Coronary artery (tissue), 2 donors: ENCODE measurements at regions not wholly inside any gene's neighbourhood (a gene's known extent, or its start where the extent isn't known, plus 50 kb on each side); places are given as distances from the start of the nearest gene placed in this dataset.
A peak's percentile ranks its signal among the peaks of the same experiment; 100 is the strongest.

ENCODE experiments used
- DNase-seq: peaks from one replicate; pipeline ENCODE4 v3.0.0-alpha.2; 2017; ENCODE audit warnings: low spot score
- H3K27ac ChIP-seq, 2 donors: fragments of 200-600 bp; sonication (generic); one replicate each; pipeline ENCODE4 v1.5.1; 2016 to 2019
- H3K4me3 ChIP-seq: fragments of 200-600 bp; sonication (generic); 2 replicates; pipeline ENCODE4 v1.5.1; 2016; ENCODE audit warnings: mild to moderate bottlenecking, moderate library complexity
- TF ChIP-seq, protein P1 (sequence below): fragments of 200-600 bp; sonication (generic); IDR thresholded peaks from one replicate; pipeline ENCODE4 v1.5.1; 2019; ENCODE audit warnings: antibody characterized with exemption

DNA sequence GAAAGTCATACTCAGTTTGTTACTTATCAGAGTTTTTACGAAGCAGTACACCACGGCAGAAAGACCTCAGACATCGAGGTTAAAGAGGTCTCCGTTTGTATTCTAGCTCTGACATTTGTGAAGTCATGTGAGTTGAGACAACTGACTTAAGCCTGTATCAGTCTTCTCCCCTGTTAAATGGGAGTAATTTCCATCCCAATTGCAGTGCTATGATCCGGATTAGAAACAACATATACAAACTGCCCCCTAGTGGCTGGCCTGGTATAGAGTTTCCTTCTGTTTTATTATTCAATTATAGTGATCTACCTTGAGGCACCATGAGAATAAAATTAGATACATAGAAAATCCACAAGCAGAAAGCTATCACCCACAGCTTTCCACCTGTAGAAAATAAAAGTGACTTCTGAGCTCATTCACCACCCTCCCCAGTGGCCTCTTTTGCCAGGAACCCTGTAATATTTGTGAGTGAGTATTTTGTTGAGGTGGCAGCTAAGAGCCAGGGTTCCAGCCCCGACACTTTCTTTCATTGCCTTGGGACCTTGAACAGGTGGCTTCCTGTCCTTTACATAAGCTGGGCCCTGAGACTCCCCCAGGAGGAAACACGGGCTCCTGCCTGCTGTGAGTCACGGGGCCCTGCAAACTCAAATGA lies 607.2 kb upstream of the MGMT start:
- Histone ChIP-seq H3K27ac (no peak overlapping the region), H3K4me3 (no peak overlapping the region)
- peak; percentile 31 for DNase-seq
- TF ChIP-seq, protein P1, sequence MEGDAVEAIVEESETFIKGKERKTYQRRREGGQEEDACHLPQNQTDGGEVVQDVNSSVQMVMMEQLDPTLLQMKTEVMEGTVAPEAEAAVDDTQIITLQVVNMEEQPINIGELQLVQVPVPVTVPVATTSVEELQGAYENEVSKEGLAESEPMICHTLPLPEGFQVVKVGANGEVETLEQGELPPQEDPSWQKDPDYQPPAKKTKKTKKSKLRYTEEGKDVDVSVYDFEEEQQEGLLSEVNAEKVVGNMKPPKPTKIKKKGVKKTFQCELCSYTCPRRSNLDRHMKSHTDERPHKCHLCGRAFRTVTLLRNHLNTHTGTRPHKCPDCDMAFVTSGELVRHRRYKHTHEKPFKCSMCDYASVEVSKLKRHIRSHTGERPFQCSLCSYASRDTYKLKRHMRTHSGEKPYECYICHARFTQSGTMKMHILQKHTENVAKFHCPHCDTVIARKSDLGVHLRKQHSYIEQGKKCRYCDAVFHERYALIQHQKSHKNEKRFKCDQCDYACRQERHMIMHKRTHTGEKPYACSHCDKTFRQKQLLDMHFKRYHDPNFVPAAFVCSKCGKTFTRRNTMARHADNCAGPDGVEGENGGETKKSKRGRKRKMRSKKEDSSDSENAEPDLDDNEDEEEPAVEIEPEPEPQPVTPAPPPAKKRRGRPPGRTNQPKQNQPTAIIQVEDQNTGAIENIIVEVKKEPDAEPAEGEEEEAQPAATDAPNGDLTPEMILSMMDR, result no peak

- TF ChIP-seq, protein P1, result no peak
- DNase-seq, result peak; percentile 31
- H3K27ac ChIP-seq, result no peak overlapping the region
- no peak overlapping the region for H3K4me3 ChIP-seq
Measured at GRCh38 chr10:128860574-128860973, 606.5 kb upstream of the MGMT start.

DNA sequence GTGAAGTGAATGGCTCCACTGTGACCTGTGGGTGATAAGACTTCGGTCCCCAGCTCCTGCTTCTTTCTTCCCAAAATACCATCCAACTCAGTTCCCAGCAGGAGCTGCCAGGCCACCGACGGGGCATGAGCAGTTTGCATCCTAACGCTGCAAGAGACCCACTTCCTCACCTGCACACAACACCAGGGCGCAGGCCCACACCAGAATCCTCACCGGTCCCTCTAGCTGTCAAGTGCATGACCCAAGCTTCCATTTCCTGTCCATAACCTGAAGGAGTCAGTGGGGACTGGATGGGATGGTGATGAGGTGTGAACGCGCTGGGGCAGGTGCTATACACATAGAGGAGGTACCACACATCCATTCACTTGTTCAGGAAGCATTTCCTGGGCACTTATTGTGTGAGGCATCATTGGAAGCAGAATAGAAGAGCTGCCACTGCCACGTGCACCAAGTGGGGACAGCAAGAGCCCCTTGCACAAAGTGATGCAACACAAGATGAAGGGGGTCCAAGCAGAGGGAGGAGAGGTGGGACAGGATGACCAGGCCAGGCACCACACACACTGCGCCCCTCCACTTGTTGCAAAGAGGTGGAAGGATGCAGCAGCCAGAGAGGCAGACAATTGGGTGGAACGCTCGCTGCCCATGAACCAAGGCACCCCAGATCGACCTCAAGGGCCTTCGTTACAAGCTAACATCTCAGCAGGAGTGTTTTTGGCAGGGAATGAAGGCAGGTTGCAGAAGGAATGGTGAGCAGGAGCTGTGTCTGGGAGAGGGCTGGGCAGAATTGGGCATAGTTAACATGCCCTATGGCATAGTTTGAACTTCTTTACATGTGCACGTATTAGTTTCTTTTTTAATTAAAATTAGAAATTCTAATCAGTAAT lies 605.8 kb upstream of the MGMT start:
- no peak overlapping the region for H3K27ac ChIP-seq
- TF ChIP-seq, protein P1, result no peak
- DNase-seq, result peak; percentile 60
- H3K4me3 ChIP-seq, result no peak overlapping the region

GRCh38 chr10:128863411-128863810 lies 603.6 kb upstream of the MGMT start:
- Histone ChIP-seq H3K4me3 (no peak overlapping the region), H3K27ac (no peak overlapping the region)
- DNase-seq, result no peak
- TF ChIP-seq, protein P1, result no peak

DNA sequence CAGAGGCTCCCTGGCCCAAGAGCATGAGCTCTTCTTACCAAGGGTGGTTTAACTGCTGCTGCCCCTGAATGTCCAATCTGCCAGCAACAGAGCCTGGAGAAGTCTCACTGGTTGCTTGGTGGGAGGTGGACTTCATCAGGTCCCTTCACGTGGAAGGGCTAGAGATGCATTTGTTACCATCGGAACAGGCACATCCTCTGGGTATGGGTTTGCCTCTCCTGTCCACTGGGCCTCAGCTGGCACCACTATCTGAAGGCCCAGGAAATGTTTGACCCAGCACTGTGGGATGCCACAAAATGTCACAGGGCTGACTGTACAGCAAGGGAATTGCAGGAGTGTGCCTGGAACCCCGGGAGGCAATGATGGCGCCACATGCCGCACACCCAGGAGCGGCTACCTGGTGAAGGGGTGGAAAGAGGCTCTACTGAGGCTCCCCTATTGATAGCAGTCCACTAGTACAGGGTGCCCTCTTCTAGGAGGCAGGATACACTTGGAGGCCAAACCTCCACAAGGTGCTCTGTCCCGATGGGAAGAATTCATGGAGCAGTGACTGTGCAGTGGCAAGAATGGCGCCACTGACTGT lies 603.1 kb upstream of the MGMT start:
- peak; percentile 56 for DNase-seq
- Histone ChIP-seq H3K27ac (no peak overlapping the region), H3K4me3 (no peak overlapping the region)
- TF ChIP-seq, protein P1, result no peak

- TF ChIP-seq, protein P1, result no peak
- H3K27ac ChIP-seq, result no peak overlapping the region
- peak; percentile 47 for DNase-seq
- no peak overlapping the region for H3K4me3 ChIP-seq
Measured at GRCh38 chr10:128864554-128865295, 602.3 kb upstream of the MGMT start.
